Fibroblast of lung (primary cell): ENCODE measurements at regions not wholly inside any gene's neighbourhood (a gene's known extent, or its start where the extent isn't known, plus 50 kb on each side); places are given as distances from the start of the nearest gene placed in this dataset.

ENCODE experiments used
- CTCF ChIP-seq, 2 donors: IDR thresholded peaks in 1 of 2; conservative IDR thresholded peaks in 1 of 2; 1 replicate in 1 of 2; 2 replicates in 1 of 2; pipeline ENCODE4 v1.5.1; 2011 to 2012; ENCODE audit warnings: low read length in 2 of 2, control low read depth in 1 of 2, inconsistent platforms in 1 of 2, low read depth in 1 of 2, mild to moderate bottlenecking in 1 of 2
- EZH2 ChIP-seq: IDR thresholded peaks from 2 replicates; pipeline ENCODE4 v1.5.1; 2012; ENCODE audit warnings: low read length, control low read depth, mild to moderate bottlenecking; ENCODE audit errors: missing control alignments

GRCh38 chr6:149142924-149143429 is 174.5 kb upstream of the TAB2 start:
- TF ChIP-seq CTCF (conservative IDR thresholded peaks at IDR 0.05 in 1 of 2, IDR thresholded peaks at IDR 0.05 in 1 of 2; ENCODE audit: low read depth in 1 of 2, low read length in 2 of 2) (no peak), EZH2 (no peak)
